ENCODE measurements at regions not wholly inside any gene's neighbourhood (a gene's known extent, or its start where the extent isn't known, plus 50 kb on each side); places are given as distances from the start of the nearest gene placed in this dataset.

GRCh38 chr5:143878430-143878829 is 66.5 kb downstream of the HMHB1 start:
- peaks cover 5% of the 10 kb centered on the region for H3K9me3 Mint-ChIP-seq (ENCODE audit: unreplicated experiment)
- H3K27me3 Mint-ChIP-seq (ENCODE audit: unreplicated experiment), result no peaks in the 10 kb centered on the region
- peaks cover 6% of the 10 kb centered on the region for H3K4me1 Mint-ChIP-seq (ENCODE audit: unreplicated experiment)
- H3K27ac Mint-ChIP-seq (ENCODE audit: unreplicated experiment), result no peak overlapping the region
- H3K4me3 Mint-ChIP-seq (ENCODE audit: unreplicated experiment), result no peak overlapping the region
- H3K36me3 Mint-ChIP-seq (ENCODE audit: unreplicated experiment), result no peaks in the 10 kb centered on the region
- no peak for DNase-seq (ENCODE audit: extremely low spot score, unreplicated experiment)
- no peak for TF ChIP-seq CTCF (IDR thresholded peaks at IDR 0.05)

- no peak for DNase-seq (ENCODE audit: extremely low spot score, unreplicated experiment)
- no peak overlapping the region for H3K27ac Mint-ChIP-seq (ENCODE audit: unreplicated experiment)
- peaks cover 8% of the 10 kb centered on the region for H3K9me3 Mint-ChIP-seq (ENCODE audit: unreplicated experiment)
- no peak overlapping the region for H3K4me3 Mint-ChIP-seq (ENCODE audit: unreplicated experiment)
- H3K4me1 Mint-ChIP-seq (ENCODE audit: unreplicated experiment), result no peaks in the 10 kb centered on the region
- TF ChIP-seq CTCF (IDR thresholded peaks at IDR 0.05), result no peak
- H3K36me3 Mint-ChIP-seq (ENCODE audit: unreplicated experiment), result no peaks in the 10 kb centered on the region
- no peaks in the 10 kb centered on the region for H3K27me3 Mint-ChIP-seq (ENCODE audit: unreplicated experiment)
These were observed 67.7 kb downstream of the HMHB1 start for GRCh38 chr5:143879646-143880045.

- Mint-ChIP-seq H3K4me3 (ENCODE audit: unreplicated experiment) (no peak overlapping the region), H3K36me3 (ENCODE audit: unreplicated experiment) (no peaks in the 10 kb centered on the region), H3K27ac (ENCODE audit: unreplicated experiment) (no peak overlapping the region), H3K27me3 (ENCODE audit: unreplicated experiment) (no peaks in the 10 kb centered on the region), H3K9me3 (ENCODE audit: unreplicated experiment) (peaks cover 8% of the 10 kb centered on the region), H3K4me1 (ENCODE audit: unreplicated experiment) (no peaks in the 10 kb centered on the region)
- no peak for DNase-seq (ENCODE audit: extremely low spot score, unreplicated experiment)
- no peak for TF ChIP-seq CTCF (IDR thresholded peaks at IDR 0.05)
These were observed 68.2 kb downstream of the HMHB1 start for GRCh38 chr5:143880178-143880577.

- H3K9me3 Mint-ChIP-seq (ENCODE audit: unreplicated experiment), result peaks cover 8% of the 10 kb centered on the region
- no peaks in the 10 kb centered on the region for H3K27me3 Mint-ChIP-seq (ENCODE audit: unreplicated experiment)
- peaks cover 17% of the 10 kb centered on the region for H3K4me1 Mint-ChIP-seq (ENCODE audit: unreplicated experiment)
- no peak for TF ChIP-seq CTCF (IDR thresholded peaks at IDR 0.05)
- DNase-seq (ENCODE audit: extremely low spot score, unreplicated experiment), result no peak
- no peak overlapping the region for H3K4me3 Mint-ChIP-seq (ENCODE audit: unreplicated experiment)
- no peaks in the 10 kb centered on the region for H3K36me3 Mint-ChIP-seq (ENCODE audit: unreplicated experiment)
- no peak overlapping the region for H3K27ac Mint-ChIP-seq (ENCODE audit: unreplicated experiment)
These were observed 70.6 kb downstream of the HMHB1 start for GRCh38 chr5:143882520-143882919.

- TF ChIP-seq CTCF (IDR thresholded peaks at IDR 0.05), result no peak
- no peak for DNase-seq (ENCODE audit: extremely low spot score, unreplicated experiment)
These were observed 74.1 kb downstream of the HMHB1 start for GRCh38 chr5:143886096-143886495.

More at GRCh38 chr5:143886096-143886495, 74.1 kb downstream of the HMHB1 start:
- peaks cover 53% of the 10 kb centered on the region for H3K4me1 Mint-ChIP-seq (ENCODE audit: unreplicated experiment)
- peaks cover 8% of the 10 kb centered on the region for H3K9me3 Mint-ChIP-seq (ENCODE audit: unreplicated experiment)
- no peaks in the 10 kb centered on the region for H3K36me3 Mint-ChIP-seq (ENCODE audit: unreplicated experiment)
- no peak overlapping the region for H3K27ac Mint-ChIP-seq (ENCODE audit: unreplicated experiment)
- H3K27me3 Mint-ChIP-seq (ENCODE audit: unreplicated experiment), result no peaks in the 10 kb centered on the region
- H3K4me3 Mint-ChIP-seq (ENCODE audit: unreplicated experiment), result no peak overlapping the region
